ENCODE measurements at regions not wholly inside any gene's neighbourhood (a gene's known extent, or its start where the extent isn't known, plus 50 kb on each side); places are given as distances from the start of the nearest gene placed in this dataset.

DNA sequence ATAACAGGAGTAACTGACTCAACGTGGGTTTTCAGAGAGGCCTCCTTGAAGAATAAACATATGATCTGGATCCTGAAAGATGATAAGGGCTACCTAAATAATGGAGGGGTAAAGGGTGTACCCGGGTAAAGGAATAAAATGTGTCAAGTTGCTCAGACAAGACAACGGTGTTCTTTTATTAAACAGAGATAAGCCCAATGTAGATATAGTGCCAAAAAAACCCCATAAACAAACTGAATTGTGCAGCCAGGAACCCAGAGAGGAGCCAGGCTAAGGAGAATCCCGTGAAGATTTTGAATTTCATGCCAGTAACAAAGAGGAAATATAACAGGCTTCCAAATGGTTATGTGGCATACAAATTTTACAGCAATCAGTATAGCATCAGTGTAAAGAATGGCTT is 618.2 kb downstream of the CPS1 start:
- TF ChIP-seq BCL11A (IDR thresholded peaks at IDR 0.05; ENCODE audit: low read depth in 2 of 2, low read length in 2 of 2) (no peak), RNF2 (IDR thresholded peaks at IDR 0.05; ENCODE audit: borderline replicate concordance, low read depth, low read length, missing control alignments, poor library complexity, severe bottlenecking) (no peak), POLR2AphosphoS5 (IDR thresholded peaks at IDR 0.05; ENCODE audit: low read depth, low read length) (no peak)
- Histone ChIP-seq H4K8ac (ENCODE audit: extremely low read depth, insufficient read depth, low read length) (no peak overlapping the region), H3K4ac (replicated peaks; ENCODE audit: insufficient read length, low read depth, low read length) (no peak overlapping the region), H3K9me3 (ENCODE audit: insufficient read depth in 2 of 2, low read depth in 1 of 2, low read length in 1 of 2) (no peaks in the 10 kb centered on the region), H3K27ac (ENCODE audit: low read depth, low read length) (no peak overlapping the region), H3K23me2 (ENCODE audit: low read depth, low read length) (no peaks in the 10 kb centered on the region), H3K18ac (ENCODE audit: extremely low read depth, low read length) (no peak overlapping the region), H3K27me3 (replicated peaks in 1 of 4; ENCODE audit: control insufficient read depth in 3 of 4, extremely low read depth in 1 of 4, insufficient read depth in 3 of 4, low read length in 3 of 4) (no peaks in the 10 kb centered on the region), H4K5ac (ENCODE audit: insufficient read length, low read depth, low read length) (no peak overlapping the region), H2BK15ac (ENCODE audit: low read length) (no peak overlapping the region), H2BK5ac (ENCODE audit: low read depth, low read length) (no peak overlapping the region), H2AFZ (ENCODE audit: low read length) (no peak overlapping the region), H4K20me1 (replicated peaks in 1 of 2; ENCODE audit: control insufficient read depth in 1 of 2, insufficient read depth in 2 of 2, low read length in 2 of 2) (no peaks in the 10 kb centered on the region), H3K4me2 (ENCODE audit: insufficient read depth in 1 of 2, low read depth in 2 of 2, low read length in 2 of 2) (no peak overlapping the region), H3K9ac (replicated peaks in 1 of 4; ENCODE audit: extremely low read depth in 1 of 4, low read depth in 3 of 4, low read length in 3 of 4) (no peak overlapping the region), H3K79me2 (ENCODE audit: control insufficient read depth in 1 of 2, insufficient read depth in 2 of 2, low read length in 2 of 2) (no peaks in the 10 kb centered on the region), H2BK20ac (ENCODE audit: low read length) (no peak overlapping the region), H3K4me3 (ENCODE audit: extremely low read depth in 1 of 4, insufficient read depth in 2 of 4, low read depth in 3 of 4, low read length in 4 of 4) (no peak overlapping the region), H3K23ac (ENCODE audit: insufficient read length) (no peak overlapping the region), H2BK120ac (replicated peaks; ENCODE audit: low read depth, low read length) (no peak overlapping the region), H3K4me1 (replicated peaks in 1 of 4; ENCODE audit: control insufficient read depth in 3 of 4, insufficient read depth in 4 of 4, low read length in 3 of 4) (no peaks in the 10 kb centered on the region), H2BK12ac (ENCODE audit: low read depth, low read length) (no peak overlapping the region), H3K14ac (ENCODE audit: insufficient read length) (no peak overlapping the region), H3K79me1 (ENCODE audit: low read depth, low read length) (no peaks in the 10 kb centered on the region), H3K56ac (replicated peaks; ENCODE audit: insufficient read length, low read depth, low read length) (no peak overlapping the region), H3K36me3 (ENCODE audit: control insufficient read depth in 2 of 4, insufficient read depth in 4 of 4, low read length in 3 of 4) (no peaks in the 10 kb centered on the region), H2AK5ac (ENCODE audit: low read depth, low read length) (no peak overlapping the region), H4K91ac (replicated peaks; ENCODE audit: insufficient read length, low read length) (no peak overlapping the region)
- FAIRE-seq (no peak), DNase-seq (ENCODE audit: low read depth in 1 of 2, low spot score in 2 of 2) (no peak)
- ChIA-PET POLR2A (ENCODE audit: partially characterized antibody) (no interaction called here), CTCF (ENCODE audit: partially characterized antibody) (no interaction called here)
- WGBS, 2 experiments (ENCODE audit: extremely low coverage in 1 of 2, insufficient coverage in 1 of 2, insufficient read length in 1 of 2, insufficient replicate concordance in 2 of 2, low coverage in 1 of 2, low lambda C conversion rate in 2 of 2, missing lambda C conversion rate in 1 of 2), result 89% methylated on average over 4 of the region's 4 CpGs; no CpG with 5 or more reads in 1 of the 2 experiments
